H1 (cell line): ENCODE measurements at regions not wholly inside any gene's neighbourhood (a gene's known extent, or its start where the extent isn't known, plus 50 kb on each side); places are given as distances from the start of the nearest gene placed in this dataset.

ENCODE experiments used
- SP4 ChIP-seq: IDR thresholded peaks from 2 replicates; pipeline ENCODE4 v1.6.1; 2012; ENCODE audit warnings: low read length, inconsistent platforms
- TF ChIP-seq, protein P1 (sequence below): fragments of 300-600 bp; sonication (generic); IDR thresholded peaks from 2 replicates; pipeline ENCODE4 v1.7.1; 2012; ENCODE audit warnings: low read length, moderate library complexity, mild to moderate bottlenecking, inconsistent platforms; ENCODE audit not compliant: insufficient replicate concordance

- TF ChIP-seq, protein P1, sequence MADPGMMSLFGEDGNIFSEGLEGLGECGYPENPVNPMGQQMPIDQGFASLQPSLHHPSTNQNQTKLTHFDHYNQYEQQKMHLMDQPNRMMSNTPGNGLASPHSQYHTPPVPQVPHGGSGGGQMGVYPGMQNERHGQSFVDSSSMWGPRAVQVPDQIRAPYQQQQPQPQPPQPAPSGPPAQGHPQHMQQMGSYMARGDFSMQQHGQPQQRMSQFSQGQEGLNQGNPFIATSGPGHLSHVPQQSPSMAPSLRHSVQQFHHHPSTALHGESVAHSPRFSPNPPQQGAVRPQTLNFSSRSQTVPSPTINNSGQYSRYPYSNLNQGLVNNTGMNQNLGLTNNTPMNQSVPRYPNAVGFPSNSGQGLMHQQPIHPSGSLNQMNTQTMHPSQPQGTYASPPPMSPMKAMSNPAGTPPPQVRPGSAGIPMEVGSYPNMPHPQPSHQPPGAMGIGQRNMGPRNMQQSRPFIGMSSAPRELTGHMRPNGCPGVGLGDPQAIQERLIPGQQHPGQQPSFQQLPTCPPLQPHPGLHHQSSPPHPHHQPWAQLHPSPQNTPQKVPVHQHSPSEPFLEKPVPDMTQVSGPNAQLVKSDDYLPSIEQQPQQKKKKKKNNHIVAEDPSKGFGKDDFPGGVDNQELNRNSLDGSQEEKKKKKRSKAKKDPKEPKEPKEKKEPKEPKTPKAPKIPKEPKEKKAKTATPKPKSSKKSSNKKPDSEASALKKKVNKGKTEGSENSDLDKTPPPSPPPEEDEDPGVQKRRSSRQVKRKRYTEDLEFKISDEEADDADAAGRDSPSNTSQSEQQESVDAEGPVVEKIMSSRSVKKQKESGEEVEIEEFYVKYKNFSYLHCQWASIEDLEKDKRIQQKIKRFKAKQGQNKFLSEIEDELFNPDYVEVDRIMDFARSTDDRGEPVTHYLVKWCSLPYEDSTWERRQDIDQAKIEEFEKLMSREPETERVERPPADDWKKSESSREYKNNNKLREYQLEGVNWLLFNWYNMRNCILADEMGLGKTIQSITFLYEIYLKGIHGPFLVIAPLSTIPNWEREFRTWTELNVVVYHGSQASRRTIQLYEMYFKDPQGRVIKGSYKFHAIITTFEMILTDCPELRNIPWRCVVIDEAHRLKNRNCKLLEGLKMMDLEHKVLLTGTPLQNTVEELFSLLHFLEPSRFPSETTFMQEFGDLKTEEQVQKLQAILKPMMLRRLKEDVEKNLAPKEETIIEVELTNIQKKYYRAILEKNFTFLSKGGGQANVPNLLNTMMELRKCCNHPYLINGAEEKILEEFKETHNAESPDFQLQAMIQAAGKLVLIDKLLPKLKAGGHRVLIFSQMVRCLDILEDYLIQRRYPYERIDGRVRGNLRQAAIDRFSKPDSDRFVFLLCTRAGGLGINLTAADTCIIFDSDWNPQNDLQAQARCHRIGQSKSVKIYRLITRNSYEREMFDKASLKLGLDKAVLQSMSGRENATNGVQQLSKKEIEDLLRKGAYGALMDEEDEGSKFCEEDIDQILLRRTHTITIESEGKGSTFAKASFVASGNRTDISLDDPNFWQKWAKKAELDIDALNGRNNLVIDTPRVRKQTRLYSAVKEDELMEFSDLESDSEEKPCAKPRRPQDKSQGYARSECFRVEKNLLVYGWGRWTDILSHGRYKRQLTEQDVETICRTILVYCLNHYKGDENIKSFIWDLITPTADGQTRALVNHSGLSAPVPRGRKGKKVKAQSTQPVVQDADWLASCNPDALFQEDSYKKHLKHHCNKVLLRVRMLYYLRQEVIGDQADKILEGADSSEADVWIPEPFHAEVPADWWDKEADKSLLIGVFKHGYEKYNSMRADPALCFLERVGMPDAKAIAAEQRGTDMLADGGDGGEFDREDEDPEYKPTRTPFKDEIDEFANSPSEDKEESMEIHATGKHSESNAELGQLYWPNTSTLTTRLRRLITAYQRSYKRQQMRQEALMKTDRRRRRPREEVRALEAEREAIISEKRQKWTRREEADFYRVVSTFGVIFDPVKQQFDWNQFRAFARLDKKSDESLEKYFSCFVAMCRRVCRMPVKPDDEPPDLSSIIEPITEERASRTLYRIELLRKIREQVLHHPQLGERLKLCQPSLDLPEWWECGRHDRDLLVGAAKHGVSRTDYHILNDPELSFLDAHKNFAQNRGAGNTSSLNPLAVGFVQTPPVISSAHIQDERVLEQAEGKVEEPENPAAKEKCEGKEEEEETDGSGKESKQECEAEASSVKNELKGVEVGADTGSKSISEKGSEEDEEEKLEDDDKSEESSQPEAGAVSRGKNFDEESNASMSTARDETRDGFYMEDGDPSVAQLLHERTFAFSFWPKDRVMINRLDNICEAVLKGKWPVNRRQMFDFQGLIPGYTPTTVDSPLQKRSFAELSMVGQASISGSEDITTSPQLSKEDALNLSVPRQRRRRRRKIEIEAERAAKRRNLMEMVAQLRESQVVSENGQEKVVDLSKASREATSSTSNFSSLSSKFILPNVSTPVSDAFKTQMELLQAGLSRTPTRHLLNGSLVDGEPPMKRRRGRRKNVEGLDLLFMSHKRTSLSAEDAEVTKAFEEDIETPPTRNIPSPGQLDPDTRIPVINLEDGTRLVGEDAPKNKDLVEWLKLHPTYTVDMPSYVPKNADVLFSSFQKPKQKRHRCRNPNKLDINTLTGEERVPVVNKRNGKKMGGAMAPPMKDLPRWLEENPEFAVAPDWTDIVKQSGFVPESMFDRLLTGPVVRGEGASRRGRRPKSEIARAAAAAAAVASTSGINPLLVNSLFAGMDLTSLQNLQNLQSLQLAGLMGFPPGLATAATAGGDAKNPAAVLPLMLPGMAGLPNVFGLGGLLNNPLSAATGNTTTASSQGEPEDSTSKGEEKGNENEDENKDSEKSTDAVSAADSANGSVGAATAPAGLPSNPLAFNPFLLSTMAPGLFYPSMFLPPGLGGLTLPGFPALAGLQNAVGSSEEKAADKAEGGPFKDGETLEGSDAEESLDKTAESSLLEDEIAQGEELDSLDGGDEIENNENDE = no peak
- TF ChIP-seq SP4 = no peak
Observed at GRCh38 chr4:179472164-179472563, 2029.9 kb upstream of the AGA start (continued).
